Pancreas (tissue), 10 donors: ENCODE measurements at regions not wholly inside any gene's neighbourhood (a gene's known extent, or its start where the extent isn't known, plus 50 kb on each side); places are given as distances from the start of the nearest gene placed in this dataset.

Source experiments
- ATAC-seq, 4 donors: fragments of 200-7000 bp; cut with Tn5 transposase; one replicate each; pipeline versions ENCODE4 v1.8.0 to v1.9.1; 2020; ENCODE audit warnings: mild to moderate bottlenecking in 4 of 4, moderate library complexity in 4 of 4
- DNase-seq, 6 donors: peaks; one replicate each; pipeline ENCODE4 v3.0.0-alpha.2; 2020
- FAIRE-seq: peaks from 2 replicates; lab custom pipeline; 2012; peaks lifted over from hg19 to GRCh38; lab: Jason Lieb, UNC
- H3K27ac ChIP-seq, 4 donors: fragments of 200-600 bp; sonication (generic); 1 replicate in 3 of 4; 2 replicates in 1 of 4; pipeline versions ENCODE4 v1.5.0 to v1.8.0; 2020
- H3K27me3 ChIP-seq, 4 donors: fragments of 200-600 bp; one replicate each; pipeline ENCODE4 v1.8.0; 2021
- H3K36me3 ChIP-seq, 3 donors: fragments of 200-600 bp; sonication (generic) in 1 of 3; one replicate each; pipeline versions ENCODE4 v1.5.0 to v1.8.0; 2020 to 2021
- H3K4me1 ChIP-seq, 3 donors: fragments of 200-600 bp; one replicate each; pipeline ENCODE4 v1.8.0; 2021
- H3K4me3 ChIP-seq, 4 donors: fragments of 200-600 bp; sonication (generic) in 2 of 4; one replicate each; pipeline versions ENCODE4 v1.5.0 to v1.8.0; 2020 to 2021
- H3K9me3 ChIP-seq, 4 donors: fragments of 200-600 bp; one replicate each; pipeline ENCODE4 v1.8.0; 2021
- CTCF ChIP-seq, 4 donors: fragments of 200-600 bp; sonication (generic) in 3 of 4; IDR thresholded peaks; one replicate each; pipeline versions ENCODE4 v1.5.0 to v1.8.0; 2021; ENCODE audit warnings: antibody characterized with exemption in 4 of 4
- WGBS, 2 donors: extraction: QIAGEN DNeasy Blood & Tissue Kit; methylation state at CpG; one replicate each; pipeline ENCODE4 v1.1.7; 2013; 5-methylcytosine and 5-hydroxymethylcytosine counted together
- intact Hi-C, 3 donors: fragments of 100-400 bp; cut with DNase I; formaldehyde crosslinking; loops; one replicate each; pipeline versions ENCODE4 v1.11.1 to v1.14.2; 2022
- donor health status: healthy with polysubstance abuse.
- donor health status: DM: no; HTN: no; CAD: no; lungs with moderate emphysema.
- donor health status: DM: no; HTN: no; CAD: no.
- donor health status: control.
- donor health status: control.
- donor health status: Bipolar disorder and iron deficiency.
- donor health status: DM: yes; HTN: yes; CAD: no.
- donor health status: DM: no; HTN: no; CAD: no.
- donor health status: DM: no; HTN: no; CAD: no.
- donor health status: DM: yes; HTN: yes; CAD: no.

GRCh38 chr4:91830681-91831395 is 472.9 kb upstream of the GRID2 start:
- intact Hi-C loops, result no loop called here
- no peak for FAIRE-seq

GRCh38 chr4:91837608-91838029 is 466.1 kb upstream of the GRID2 start:
- Histone ChIP-seq H3K4me3 (no peak overlapping the region), H3K36me3 (no peaks in the 10 kb centered on the region), H3K27ac (no peak overlapping the region), H3K4me1 (no peaks in the 10 kb centered on the region), H3K27me3 (no peaks in the 10 kb centered on the region), H3K9me3 (no peaks in the 10 kb centered on the region)
- no peak for FAIRE-seq
- ATAC-seq, result no peak
- 61 to 78% methylated on average over 1 of the region's 1 CpG for WGBS, 2 donors
- intact Hi-C loops, result no loop called here
- no peak for DNase-seq
- TF ChIP-seq CTCF (IDR thresholded peaks at IDR 0.05), result no peak

More at GRCh38 chr4:91830681-91831395, 472.9 kb upstream of the GRID2 start:
- Histone ChIP-seq H3K9me3 (no peaks in the 10 kb centered on the region), H3K27me3 (no peaks in the 10 kb centered on the region), H3K4me1 (no peaks in the 10 kb centered on the region), H3K4me3 (no peak overlapping the region), H3K27ac (no peak overlapping the region), H3K36me3 (no peaks in the 10 kb centered on the region)
- WGBS, 2 donors, result 94% methylated on average over 4 of the region's 4 CpGs
- ATAC-seq (no peak), DNase-seq (no peak)
- TF ChIP-seq CTCF (IDR thresholded peaks at IDR 0.05), result no peak

GRCh38 chr4:91838181-91838861 is 465.4 kb upstream of the GRID2 start:
- Histone ChIP-seq H3K27me3 (no peaks in the 10 kb centered on the region), H3K4me1 (no peaks in the 10 kb centered on the region), H3K9me3 (no peaks in the 10 kb centered on the region), H3K4me3 (no peak overlapping the region), H3K27ac (no peak overlapping the region), H3K36me3 (no peaks in the 10 kb centered on the region)
- ATAC-seq (no peak), FAIRE-seq (no peak), DNase-seq (no peak)
- intact Hi-C loops, result no loop called here
- WGBS, 2 donors, result 55 to 57% methylated on average over 2 of the region's 2 CpGs
- no peak for TF ChIP-seq CTCF (IDR thresholded peaks at IDR 0.05)

- Histone ChIP-seq H3K27ac (no peak overlapping the region), H3K27me3 (no peaks in the 10 kb centered on the region), H3K4me1 (no peaks in the 10 kb centered on the region), H3K4me3 (no peak overlapping the region), H3K9me3 (no peaks in the 10 kb centered on the region), H3K36me3 (no peaks in the 10 kb centered on the region)
- no peak for DNase-seq
- intact Hi-C loops, result no loop called here
- 11 to 13% methylated on average over 2 of the region's 2 CpGs for WGBS, 2 donors
- no peak for FAIRE-seq
- peak; percentile 46 to 78 (median 64) for ATAC-seq
- no peak for TF ChIP-seq CTCF (IDR thresholded peaks at IDR 0.05)
Observed at GRCh38 chr4:91840359-91840758, 463.4 kb upstream of the GRID2 start.

- intact Hi-C loops, result no loop called here
- H3K36me3 ChIP-seq, result no peaks in the 10 kb centered on the region
- no peak for ATAC-seq
- no peak overlapping the region for H3K4me3 ChIP-seq
- no peaks in the 10 kb centered on the region for H3K4me1 ChIP-seq
- H3K27ac ChIP-seq, result no peak overlapping the region
- no peak for TF ChIP-seq CTCF (IDR thresholded peaks at IDR 0.05)
- H3K27me3 ChIP-seq, result no peaks in the 10 kb centered on the region
- DNase-seq, result no peak
- no peaks in the 10 kb centered on the region for H3K9me3 ChIP-seq
- no peak for FAIRE-seq
- WGBS, 2 donors, result 54 to 65% methylated on average over 1 of the region's 1 CpG
Observed at GRCh38 chr4:91846233-91846632, 457.5 kb upstream of the GRID2 start.
